ENCODE measurements at regions not wholly inside any gene's neighbourhood (a gene's known extent, or its start where the extent isn't known, plus 50 kb on each side); places are given as distances from the start of the nearest gene placed in this dataset.
"Not testable (repeated sequence)": the region's sequence is repeated elsewhere in the genome, so short reads cannot be mapped to it uniquely, and the experiment has no call there.

DNA sequence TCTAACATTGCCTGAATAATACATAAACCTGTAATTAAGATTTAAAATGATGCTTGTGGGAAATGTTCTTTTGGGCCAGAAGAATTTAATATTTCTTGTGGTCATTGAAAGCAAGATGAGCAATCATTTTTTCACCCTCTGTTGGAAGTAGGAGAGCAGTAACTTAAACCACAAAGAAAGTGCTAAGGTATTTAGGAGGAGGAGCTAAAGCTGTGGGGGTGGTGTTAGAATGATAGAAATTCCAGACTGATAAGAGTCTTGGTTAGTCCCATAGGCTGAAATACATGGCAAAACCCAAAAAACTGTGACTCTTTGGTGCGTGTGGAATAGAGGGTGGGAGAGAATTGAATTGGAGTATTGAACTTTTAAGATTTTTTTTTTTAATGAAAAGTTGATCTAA, 247.0 kb downstream of the YTHDC2 start:
- no peaks in the 10 kb centered on the region for H3K36me3 ChIP-seq (ENCODE audit: control insufficient read depth, insufficient read depth, low read length)
- TF ChIP-seq, protein P1, sequence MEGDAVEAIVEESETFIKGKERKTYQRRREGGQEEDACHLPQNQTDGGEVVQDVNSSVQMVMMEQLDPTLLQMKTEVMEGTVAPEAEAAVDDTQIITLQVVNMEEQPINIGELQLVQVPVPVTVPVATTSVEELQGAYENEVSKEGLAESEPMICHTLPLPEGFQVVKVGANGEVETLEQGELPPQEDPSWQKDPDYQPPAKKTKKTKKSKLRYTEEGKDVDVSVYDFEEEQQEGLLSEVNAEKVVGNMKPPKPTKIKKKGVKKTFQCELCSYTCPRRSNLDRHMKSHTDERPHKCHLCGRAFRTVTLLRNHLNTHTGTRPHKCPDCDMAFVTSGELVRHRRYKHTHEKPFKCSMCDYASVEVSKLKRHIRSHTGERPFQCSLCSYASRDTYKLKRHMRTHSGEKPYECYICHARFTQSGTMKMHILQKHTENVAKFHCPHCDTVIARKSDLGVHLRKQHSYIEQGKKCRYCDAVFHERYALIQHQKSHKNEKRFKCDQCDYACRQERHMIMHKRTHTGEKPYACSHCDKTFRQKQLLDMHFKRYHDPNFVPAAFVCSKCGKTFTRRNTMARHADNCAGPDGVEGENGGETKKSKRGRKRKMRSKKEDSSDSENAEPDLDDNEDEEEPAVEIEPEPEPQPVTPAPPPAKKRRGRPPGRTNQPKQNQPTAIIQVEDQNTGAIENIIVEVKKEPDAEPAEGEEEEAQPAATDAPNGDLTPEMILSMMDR (IDR thresholded peaks at IDR 0.05; ENCODE audit: insufficient read depth, low read length, poor library complexity, severe bottlenecking): no peak
- H3K4me3 ChIP-seq (replicated peaks; ENCODE audit: low read depth, low read length): no peak overlapping the region
- no peaks in the 10 kb centered on the region for H3K27me3 ChIP-seq (replicated peaks; ENCODE audit: control insufficient read depth, insufficient read depth, low read length)
- no peak for DNase-seq (ENCODE audit: extremely low read depth, insufficient read length)

DNA sequence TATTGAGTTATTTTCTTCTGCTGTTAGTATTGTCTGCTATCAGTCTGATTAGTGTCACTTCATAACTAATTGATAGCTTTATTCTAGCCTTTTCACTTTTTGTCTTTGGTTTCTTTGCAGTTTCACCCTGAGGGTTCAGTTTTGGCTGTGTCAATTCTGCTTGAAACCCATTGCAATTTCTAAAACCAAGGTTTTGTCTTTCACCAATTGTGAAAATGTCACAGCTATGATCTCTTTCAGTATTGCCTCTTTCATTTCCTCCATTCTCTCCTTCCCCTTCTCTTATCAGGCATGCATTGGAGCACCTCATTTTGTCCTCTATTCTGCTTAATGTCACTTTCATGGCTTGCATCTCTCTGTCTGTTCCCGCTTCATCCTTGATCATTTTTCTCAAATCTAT, 248.1 kb downstream of the YTHDC2 start:
- DNase-seq (ENCODE audit: extremely low read depth, insufficient read length): no peak
- Histone ChIP-seq H3K36me3 (ENCODE audit: control insufficient read depth, insufficient read depth, low read length) (no peaks in the 10 kb centered on the region), H3K27me3 (replicated peaks; ENCODE audit: control insufficient read depth, insufficient read depth, low read length) (no peaks in the 10 kb centered on the region), H3K4me3 (replicated peaks; ENCODE audit: low read depth, low read length) (no peak overlapping the region)
- TF ChIP-seq, protein P1 (IDR thresholded peaks at IDR 0.05; ENCODE audit: insufficient read depth, low read length, poor library complexity, severe bottlenecking): no peak

DNA sequence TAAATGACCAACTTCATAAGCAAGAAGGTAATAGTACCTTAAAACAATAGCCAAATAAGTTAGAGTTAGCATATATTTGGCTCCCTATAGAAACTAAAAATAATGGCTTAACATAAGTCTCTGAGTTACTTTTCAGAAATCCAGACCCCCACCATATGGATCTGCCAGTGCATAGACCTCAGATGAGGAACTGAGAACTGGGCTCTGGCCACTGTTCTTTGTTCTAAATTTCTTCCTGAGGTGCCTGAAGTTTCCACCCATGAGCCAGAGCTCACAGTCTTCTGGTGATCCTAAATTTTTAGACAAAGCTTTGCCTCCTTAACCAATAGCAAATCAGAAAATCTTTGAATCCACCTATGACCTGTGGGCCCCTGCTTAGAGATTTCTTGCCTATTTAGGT, 250.9 kb downstream of the YTHDC2 start:
- H3K36me3 ChIP-seq (ENCODE audit: control insufficient read depth, insufficient read depth, low read length): no peaks in the 10 kb centered on the region
- H3K27me3 ChIP-seq (replicated peaks; ENCODE audit: control insufficient read depth, insufficient read depth, low read length): no peaks in the 10 kb centered on the region
- no peak for DNase-seq (ENCODE audit: extremely low read depth, insufficient read length)
- TF ChIP-seq, protein P1 (IDR thresholded peaks at IDR 0.05; ENCODE audit: insufficient read depth, low read length, poor library complexity, severe bottlenecking): no peak
- H3K4me3 ChIP-seq (replicated peaks; ENCODE audit: low read depth, low read length): no peak overlapping the region

DNA sequence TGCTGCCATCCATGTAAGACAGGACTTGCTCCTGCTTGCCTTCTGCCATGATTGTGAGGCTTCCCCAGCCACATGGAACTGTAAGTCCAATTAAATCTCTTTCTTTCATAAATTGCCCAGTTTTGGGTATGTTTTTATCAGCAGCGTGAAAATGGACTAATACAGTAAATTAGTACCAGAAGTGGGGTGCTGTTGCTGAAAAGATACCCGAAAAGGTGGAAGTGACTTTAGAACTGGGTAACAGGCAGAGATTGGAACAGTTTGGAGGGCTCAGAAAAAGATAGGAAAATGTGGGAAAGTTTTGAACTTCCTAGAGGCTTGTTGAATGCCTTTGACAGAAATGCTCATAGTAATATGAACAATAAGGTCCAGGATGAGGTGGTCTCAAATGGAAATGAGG, 253.3 kb downstream of the YTHDC2 start:
- not testable (repeated sequence) for H3K4me3 ChIP-seq (replicated peaks; ENCODE audit: low read depth, low read length); H3K27me3 ChIP-seq (replicated peaks; ENCODE audit: control insufficient read depth, insufficient read depth, low read length); DNase-seq (ENCODE audit: extremely low read depth, insufficient read length); H3K36me3 ChIP-seq (ENCODE audit: control insufficient read depth, insufficient read depth, low read length)

DNA sequence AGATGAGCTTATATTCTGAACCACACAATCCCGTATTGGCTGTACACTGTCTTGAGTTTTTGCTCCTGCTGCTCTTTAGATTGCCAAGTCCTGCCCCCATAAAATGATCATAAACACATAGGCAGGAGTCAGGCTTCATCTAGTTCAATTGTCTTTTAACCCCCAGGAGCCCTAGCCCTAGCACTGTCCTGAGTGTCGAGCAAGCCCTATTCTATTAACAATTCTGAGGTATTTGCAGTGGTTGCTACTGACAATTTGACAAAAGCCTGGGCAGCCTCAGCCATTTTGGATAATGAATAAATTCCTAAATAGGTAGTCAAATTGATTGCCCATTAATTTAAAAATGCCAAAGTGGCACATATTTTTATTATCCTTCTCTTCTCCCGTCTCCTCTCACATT, 257.2 kb downstream of the YTHDC2 start:
- Histone ChIP-seq H3K36me3 (ENCODE audit: control insufficient read depth, insufficient read depth, low read length) (no peaks in the 10 kb centered on the region), H3K4me3 (replicated peaks; ENCODE audit: low read depth, low read length) (no peak overlapping the region), H3K27me3 (replicated peaks; ENCODE audit: control insufficient read depth, insufficient read depth, low read length) (no peaks in the 10 kb centered on the region)
- TF ChIP-seq, protein P1 (IDR thresholded peaks at IDR 0.05; ENCODE audit: insufficient read depth, low read length, poor library complexity, severe bottlenecking): no peak
- no peak for DNase-seq (ENCODE audit: extremely low read depth, insufficient read length)

DNA sequence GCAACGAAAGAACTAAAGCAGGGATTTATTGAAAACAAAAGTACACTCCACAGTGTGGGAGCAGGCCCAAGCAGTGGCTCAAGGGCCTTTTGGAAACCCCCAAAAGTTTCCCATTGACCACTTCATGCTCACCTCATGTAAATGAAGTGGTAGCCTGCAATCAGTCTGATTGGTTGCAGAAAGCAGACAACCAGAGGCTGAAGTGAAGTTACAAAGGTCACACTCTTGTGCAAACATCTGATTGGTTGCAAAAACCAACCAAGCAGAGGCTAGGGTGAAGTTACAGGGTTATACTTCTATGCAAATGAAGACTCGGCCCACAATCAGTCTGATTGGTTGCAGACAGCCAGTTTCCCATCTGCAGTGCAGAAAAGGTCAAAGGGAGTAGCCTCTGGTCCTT, 258.0 kb downstream of the YTHDC2 start:
- TF ChIP-seq, protein P1 (IDR thresholded peaks at IDR 0.05; ENCODE audit: insufficient read depth, low read length, poor library complexity, severe bottlenecking): no peak
- Histone ChIP-seq H3K27me3 (replicated peaks; ENCODE audit: control insufficient read depth, insufficient read depth, low read length) (no peaks in the 10 kb centered on the region), H3K4me3 (replicated peaks; ENCODE audit: low read depth, low read length) (no peak overlapping the region), H3K36me3 (ENCODE audit: control insufficient read depth, insufficient read depth, low read length) (no peaks in the 10 kb centered on the region)
- no peak for DNase-seq (ENCODE audit: extremely low read depth, insufficient read length)
